ENCODE measurements at regions not wholly inside any gene's neighbourhood (a gene's known extent, or its start where the extent isn't known, plus 50 kb on each side); places are given as distances from the start of the nearest gene placed in this dataset.

DNA sequence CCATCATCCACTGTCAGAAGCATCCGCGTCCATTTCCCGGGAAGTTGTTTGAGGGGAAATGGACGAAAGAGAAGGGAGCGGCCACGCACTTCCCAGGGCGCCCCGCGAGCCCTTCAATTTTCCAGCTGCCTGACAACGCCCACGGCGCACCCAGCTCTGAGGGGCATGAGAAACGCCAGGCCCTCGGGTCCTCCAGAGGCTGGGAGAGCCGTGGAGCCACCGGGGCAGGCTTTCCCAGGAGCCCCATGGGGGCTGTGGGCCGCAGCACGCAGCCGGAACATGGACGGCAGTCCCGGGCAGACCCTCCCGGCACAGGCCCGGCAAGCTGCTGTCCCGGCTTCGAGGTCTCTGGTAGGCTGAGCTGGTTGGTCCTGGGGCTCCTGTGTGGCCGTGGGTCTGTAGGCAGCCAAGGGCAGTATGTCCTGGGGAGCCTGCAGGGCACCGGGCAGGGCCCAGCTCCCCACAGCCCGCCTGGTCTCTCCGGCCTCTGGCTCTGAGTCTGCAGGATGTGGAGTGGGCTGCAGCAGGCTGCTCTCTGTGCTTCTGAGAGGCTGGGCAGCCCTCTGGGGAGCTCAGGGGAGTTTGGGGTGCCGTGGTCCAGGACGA lies 115.2 kb downstream of the FAM53A start:
- TF ChIP-seq POLR2AphosphoS5 (IDR thresholded peaks at IDR 0.05; ENCODE audit: low read depth): no peak
- TF ChIP-seq, protein P1, sequence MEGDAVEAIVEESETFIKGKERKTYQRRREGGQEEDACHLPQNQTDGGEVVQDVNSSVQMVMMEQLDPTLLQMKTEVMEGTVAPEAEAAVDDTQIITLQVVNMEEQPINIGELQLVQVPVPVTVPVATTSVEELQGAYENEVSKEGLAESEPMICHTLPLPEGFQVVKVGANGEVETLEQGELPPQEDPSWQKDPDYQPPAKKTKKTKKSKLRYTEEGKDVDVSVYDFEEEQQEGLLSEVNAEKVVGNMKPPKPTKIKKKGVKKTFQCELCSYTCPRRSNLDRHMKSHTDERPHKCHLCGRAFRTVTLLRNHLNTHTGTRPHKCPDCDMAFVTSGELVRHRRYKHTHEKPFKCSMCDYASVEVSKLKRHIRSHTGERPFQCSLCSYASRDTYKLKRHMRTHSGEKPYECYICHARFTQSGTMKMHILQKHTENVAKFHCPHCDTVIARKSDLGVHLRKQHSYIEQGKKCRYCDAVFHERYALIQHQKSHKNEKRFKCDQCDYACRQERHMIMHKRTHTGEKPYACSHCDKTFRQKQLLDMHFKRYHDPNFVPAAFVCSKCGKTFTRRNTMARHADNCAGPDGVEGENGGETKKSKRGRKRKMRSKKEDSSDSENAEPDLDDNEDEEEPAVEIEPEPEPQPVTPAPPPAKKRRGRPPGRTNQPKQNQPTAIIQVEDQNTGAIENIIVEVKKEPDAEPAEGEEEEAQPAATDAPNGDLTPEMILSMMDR (IDR thresholded peaks at IDR 0.05; ENCODE audit: insufficient read depth, low read length): no peak
- no peak for TF ChIP-seq GABPA (IDR thresholded peaks at IDR 0.05; ENCODE audit: low read depth)
- TF ChIP-seq, protein P2, sequence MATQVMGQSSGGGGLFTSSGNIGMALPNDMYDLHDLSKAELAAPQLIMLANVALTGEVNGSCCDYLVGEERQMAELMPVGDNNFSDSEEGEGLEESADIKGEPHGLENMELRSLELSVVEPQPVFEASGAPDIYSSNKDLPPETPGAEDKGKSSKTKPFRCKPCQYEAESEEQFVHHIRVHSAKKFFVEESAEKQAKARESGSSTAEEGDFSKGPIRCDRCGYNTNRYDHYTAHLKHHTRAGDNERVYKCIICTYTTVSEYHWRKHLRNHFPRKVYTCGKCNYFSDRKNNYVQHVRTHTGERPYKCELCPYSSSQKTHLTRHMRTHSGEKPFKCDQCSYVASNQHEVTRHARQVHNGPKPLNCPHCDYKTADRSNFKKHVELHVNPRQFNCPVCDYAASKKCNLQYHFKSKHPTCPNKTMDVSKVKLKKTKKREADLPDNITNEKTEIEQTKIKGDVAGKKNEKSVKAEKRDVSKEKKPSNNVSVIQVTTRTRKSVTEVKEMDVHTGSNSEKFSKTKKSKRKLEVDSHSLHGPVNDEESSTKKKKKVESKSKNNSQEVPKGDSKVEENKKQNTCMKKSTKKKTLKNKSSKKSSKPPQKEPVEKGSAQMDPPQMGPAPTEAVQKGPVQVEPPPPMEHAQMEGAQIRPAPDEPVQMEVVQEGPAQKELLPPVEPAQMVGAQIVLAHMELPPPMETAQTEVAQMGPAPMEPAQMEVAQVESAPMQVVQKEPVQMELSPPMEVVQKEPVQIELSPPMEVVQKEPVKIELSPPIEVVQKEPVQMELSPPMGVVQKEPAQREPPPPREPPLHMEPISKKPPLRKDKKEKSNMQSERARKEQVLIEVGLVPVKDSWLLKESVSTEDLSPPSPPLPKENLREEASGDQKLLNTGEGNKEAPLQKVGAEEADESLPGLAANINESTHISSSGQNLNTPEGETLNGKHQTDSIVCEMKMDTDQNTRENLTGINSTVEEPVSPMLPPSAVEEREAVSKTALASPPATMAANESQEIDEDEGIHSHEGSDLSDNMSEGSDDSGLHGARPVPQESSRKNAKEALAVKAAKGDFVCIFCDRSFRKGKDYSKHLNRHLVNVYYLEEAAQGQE (IDR thresholded peaks at IDR 0.05; ENCODE audit: insufficient replicate concordance, low read depth): no peak
- no peak for TF ChIP-seq SPI1 (IDR thresholded peaks at IDR 0.05; ENCODE audit: borderline replicate concordance, low read depth)
